Caco-2 (cell line): ENCODE measurements at regions not wholly inside any gene's neighbourhood (a gene's known extent, or its start where the extent isn't known, plus 50 kb on each side); places are given as distances from the start of the nearest gene placed in this dataset.

Source experiments
- BruUV-seq: library from RNA; stranded (reverse); fragments of 400-500 nt; replicated peaks from 2 replicates; lab custom pipeline; 2021; lab: Mats Ljungman, UMichigan
- CTCF ChIA-PET: fragments of 300-600 bp; sonication (Branson Sonifier 250); formaldehyde crosslinking; loops from one replicate; lab custom pipeline; 2022; ENCODE audit warnings: antibody characterized with exemption; lab: Charles Lee
- POLR2A ChIA-PET: fragments of 300-600 bp; sonication (Branson Sonifier 250); formaldehyde crosslinking; loops from one replicate; lab custom pipeline; 2022; ENCODE audit warnings: antibody characterized with exemption; lab: Charles Lee
- DNase-seq, 2 experiments: peaks; one replicate each; pipeline versions ENCODE4 v3.0.0 to v3.0.0-alpha.2; 2020 to 2022
- H3K27me3 ChIP-seq: replicated peaks from 2 replicates; pipeline ENCODE4 v1.6.0; 2011; ENCODE audit warnings: low read length; ENCODE audit not compliant: control insufficient read depth, insufficient read depth
- H3K36me3 ChIP-seq: 2 replicates; pipeline ENCODE4 v1.5.1; 2011; ENCODE audit warnings: low read length; ENCODE audit not compliant: control insufficient read depth, insufficient read depth
- H3K4me1 ChIP-seq: fragments of 250-450 bp; sonication (Bioruptor Pico); 2 replicates; pipeline ENCODE4 v1.5.1; 2020; ENCODE audit warnings: mild to moderate bottlenecking
- H3K4me3 ChIP-seq: 2 replicates; pipeline ENCODE4 v1.5.1; 2011; ENCODE audit warnings: low read depth, mild to moderate bottlenecking, control low read depth, low read length
- H3K9me3 ChIP-seq: fragments of 250-450 bp; sonication (Bioruptor Pico); 2 replicates; pipeline ENCODE4 v1.5.1; 2020; ENCODE audit warnings: mild to moderate bottlenecking, moderate library complexity
- H3K27ac Mint-ChIP-seq: one replicate; pipeline ENCODE4 v1.8.0; 2022; ENCODE audit warnings: mixed read lengths; ENCODE audit not compliant: unreplicated experiment
- H3K27me3 Mint-ChIP-seq: one replicate; pipeline ENCODE4 v1.8.0; 2022; ENCODE audit warnings: mixed read lengths; ENCODE audit not compliant: insufficient read depth, unreplicated experiment
- H3K36me3 Mint-ChIP-seq: one replicate; pipeline ENCODE4 v1.8.0; 2022; ENCODE audit warnings: mild to moderate bottlenecking, mixed read lengths; ENCODE audit not compliant: insufficient read depth, unreplicated experiment
- H3K4me1 Mint-ChIP-seq: one replicate; pipeline ENCODE4 v1.8.0; 2022; ENCODE audit warnings: low read depth, mixed read lengths; ENCODE audit not compliant: unreplicated experiment
- H3K4me3 Mint-ChIP-seq: one replicate; pipeline ENCODE4 v1.8.0; 2022; ENCODE audit warnings: mild to moderate bottlenecking, moderate library complexity, mixed read lengths; ENCODE audit not compliant: unreplicated experiment
- H3K9me3 Mint-ChIP-seq: one replicate; pipeline ENCODE4 v1.8.0; 2022; ENCODE audit warnings: mixed read lengths; ENCODE audit not compliant: unreplicated experiment
- CTCF ChIP-seq, 2 experiments: fragments of 200-600 bp in 1 of 2; IDR thresholded peaks; 1 replicate in 1 of 2; 2 replicates in 1 of 2; pipeline versions ENCODE4 v1.5.1 to v1.8.0; 2011 to 2022; ENCODE audit warnings: antibody characterized with exemption in 1 of 2, control low read depth in 1 of 2, inconsistent platforms in 1 of 2, low read depth in 1 of 2, low read length in 1 of 2, mild to moderate bottlenecking in 1 of 2, moderate library complexity in 1 of 2; ENCODE audit not compliant: insufficient read depth in 1 of 2, severe bottlenecking in 1 of 2, unreplicated experiment in 1 of 2
- intact Hi-C: fragments of 100-400 bp; cut with micrococcal nuclease; formaldehyde crosslinking; loops from one replicate; pipeline ENCODE4 v1.10.0; 2022; ENCODE audit not compliant: unreplicated experiment

- Histone ChIP-seq H3K27me3 (no peaks in the 10 kb centered on the region), H3K4me1 (no peaks in the 10 kb centered on the region; the same call in 1 of the 2 replicates), H3K9me3 (no peaks in the 10 kb centered on the region), H3K4me3 (no peak overlapping the region), H3K36me3 (no peaks in the 10 kb centered on the region)
- intact Hi-C loops, result no loop called here
- no peak overlapping the region for H3K4me3 Mint-ChIP-seq
- no peaks in the 10 kb centered on the region for H3K36me3 Mint-ChIP-seq
- H3K4me1 Mint-ChIP-seq, result no peaks in the 10 kb centered on the region
- no peak overlapping the region for H3K27ac Mint-ChIP-seq
- ChIA-PET CTCF (no interaction called here), POLR2A (no interaction called here)
- H3K27me3 Mint-ChIP-seq, result no peaks in the 10 kb centered on the region
- no peaks in the 10 kb centered on the region for H3K9me3 Mint-ChIP-seq
- no TSS peak for BruUV-seq
- no peak for DNase-seq
- TF ChIP-seq CTCF (IDR thresholded peaks at IDR 0.05; ENCODE audit: insufficient read depth in 1 of 2, low read depth in 1 of 2, low read length in 1 of 2, severe bottlenecking in 1 of 2, unreplicated experiment in 1 of 2), result no peak
Observed at GRCh38 chrX:42106556-42106955, 183.2 kb upstream of the CASK start.

- POLR2A ChIA-PET, result no interaction called here
- Histone ChIP-seq H3K9me3 (no peaks in the 10 kb centered on the region), H3K4me1 (peaks cover 4% of the 10 kb centered on the region), H3K4me3 (no peak overlapping the region), H3K36me3 (no peaks in the 10 kb centered on the region), H3K27me3 (no peaks in the 10 kb centered on the region)
- Mint-ChIP-seq H3K4me3 (no peak overlapping the region), H3K36me3 (no peaks in the 10 kb centered on the region), H3K27me3 (no peaks in the 10 kb centered on the region), H3K4me1 (peaks cover 4% of the 10 kb centered on the region), H3K27ac (no peak overlapping the region), H3K9me3 (no peaks in the 10 kb centered on the region)
- no TSS peak for BruUV-seq
- no peak for TF ChIP-seq CTCF (IDR thresholded peaks at IDR 0.05; ENCODE audit: insufficient read depth in 1 of 2, low read depth in 1 of 2, low read length in 1 of 2, severe bottlenecking in 1 of 2, unreplicated experiment in 1 of 2)
- intact Hi-C loops, result no loop called here
- no peak for DNase-seq
- CTCF ChIA-PET, result no interaction called here
Observed at GRCh38 chrX:42102586-42103282, 179.4 kb upstream of the CASK start.

GRCh38 chrX:42098900-42099299, 175.5 kb upstream of the CASK start:
- H3K36me3 Mint-ChIP-seq, result peaks cover 9% of the 10 kb centered on the region
- H3K27ac Mint-ChIP-seq, result no peak overlapping the region
- no peaks in the 10 kb centered on the region for H3K9me3 Mint-ChIP-seq
- ChIA-PET POLR2A (no interaction called here), CTCF (no interaction called here)
- Histone ChIP-seq H3K9me3 (no peaks in the 10 kb centered on the region), H3K4me1 (peaks cover 37% of the 10 kb centered on the region), H3K27me3 (no peaks in the 10 kb centered on the region), H3K4me3 (no peak overlapping the region), H3K36me3 (no peaks in the 10 kb centered on the region)
- DNase-seq, result no peak
- BruUV-seq, result no TSS peak
- H3K4me3 Mint-ChIP-seq, result no peak overlapping the region
- H3K4me1 Mint-ChIP-seq, result peaks cover 31% of the 10 kb centered on the region
- no peak for TF ChIP-seq CTCF (IDR thresholded peaks at IDR 0.05; ENCODE audit: insufficient read depth in 1 of 2, low read depth in 1 of 2, low read length in 1 of 2, severe bottlenecking in 1 of 2, unreplicated experiment in 1 of 2)
- intact Hi-C loops, result loop anchor here (10.0 kb wide), 1 partner anchor 146 kb away; no protein-coding TSS in a partner anchor
- H3K27me3 Mint-ChIP-seq, result no peaks in the 10 kb centered on the region
